ENCODE measurements at regions not wholly inside any gene's neighbourhood (a gene's known extent, or its start where the extent isn't known, plus 50 kb on each side); places are given as distances from the start of the nearest gene placed in this dataset.

DNA sequence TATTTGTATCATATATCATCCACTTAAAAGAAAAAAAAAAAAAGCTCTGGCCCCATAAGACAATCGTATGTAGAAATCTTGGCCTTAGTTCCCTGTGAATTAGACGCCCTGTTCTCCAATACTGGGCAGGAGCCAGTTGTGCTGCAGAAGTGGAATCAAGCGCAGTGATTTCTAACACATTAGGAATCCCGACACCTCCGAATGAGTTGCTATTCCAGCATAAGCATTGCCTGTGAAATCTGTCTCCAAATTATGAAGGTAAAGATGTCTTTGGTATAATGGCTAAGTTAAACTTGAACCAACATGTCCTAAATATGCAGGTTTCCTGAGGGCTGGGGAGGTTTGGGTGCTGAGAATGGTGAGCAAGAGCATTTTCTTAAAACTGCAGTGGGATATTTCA is 199.4 kb upstream of the ARRDC4 start:
- no peaks in the 10 kb centered on the region for H3K79me2 ChIP-seq (ENCODE audit: low read length)
- H3K4me1 ChIP-seq (ENCODE audit: low read length), result no peaks in the 10 kb centered on the region
- H2AFZ ChIP-seq (ENCODE audit: low read depth, low read length), result no peak overlapping the region

GRCh38 chr15:97783240-97783639 is 177.3 kb upstream of the ARRDC4 start:
- H3K4me3 ChIP-seq (ENCODE audit: low read length), result no peak overlapping the region
- no peaks in the 10 kb centered on the region for H3K4me1 ChIP-seq (ENCODE audit: low read length)
- no peaks in the 10 kb centered on the region for H3K27me3 ChIP-seq (ENCODE audit: low read depth, low read length)
- TF ChIP-seq CTCF (IDR thresholded peaks at IDR 0.05; ENCODE audit: low read depth, low read length) (no peak), EZH2phosphoT487 (IDR thresholded peaks at IDR 0.05; ENCODE audit: low read depth) (no peak)
- H2AFZ ChIP-seq (ENCODE audit: low read depth, low read length), result no peak overlapping the region
- H4K20me1 ChIP-seq (ENCODE audit: insufficient read depth, low read length), result no peaks in the 10 kb centered on the region
- no peak overlapping the region for H3K4me2 ChIP-seq (ENCODE audit: low read length)
- no peak overlapping the region for H3K9ac ChIP-seq (ENCODE audit: low read length)
- no peaks in the 10 kb centered on the region for H3K9me3 ChIP-seq (ENCODE audit: insufficient read depth, low read length)
- H3K79me2 ChIP-seq (ENCODE audit: low read length), result no peaks in the 10 kb centered on the region
- no peaks in the 10 kb centered on the region for H3K36me3 ChIP-seq (replicated peaks; ENCODE audit: low read depth, low read length)
- no peak overlapping the region for H3K27ac ChIP-seq (ENCODE audit: low read length)

More for the DNA sequence above, 199.4 kb upstream of the ARRDC4 start:
- no peak overlapping the region for H3K27ac ChIP-seq (ENCODE audit: low read length)
- no peak overlapping the region for H3K9ac ChIP-seq (ENCODE audit: low read length)
- H3K4me2 ChIP-seq (ENCODE audit: low read length), result no peak overlapping the region
- H4K20me1 ChIP-seq (ENCODE audit: insufficient read depth, low read length), result no peaks in the 10 kb centered on the region
- peaks cover 5% of the 10 kb centered on the region; the same call in 1 of the 2 replicates for H3K27me3 ChIP-seq (ENCODE audit: low read depth, low read length)
- no peaks in the 10 kb centered on the region for H3K9me3 ChIP-seq (ENCODE audit: insufficient read depth, low read length)
- H3K36me3 ChIP-seq (replicated peaks; ENCODE audit: low read depth, low read length), result no peaks in the 10 kb centered on the region
- H3K4me3 ChIP-seq (ENCODE audit: low read length), result no peak overlapping the region
- TF ChIP-seq EZH2phosphoT487 (IDR thresholded peaks at IDR 0.05; ENCODE audit: low read depth) (no peak), CTCF (IDR thresholded peaks at IDR 0.05; ENCODE audit: low read depth, low read length) (no peak)

DNA sequence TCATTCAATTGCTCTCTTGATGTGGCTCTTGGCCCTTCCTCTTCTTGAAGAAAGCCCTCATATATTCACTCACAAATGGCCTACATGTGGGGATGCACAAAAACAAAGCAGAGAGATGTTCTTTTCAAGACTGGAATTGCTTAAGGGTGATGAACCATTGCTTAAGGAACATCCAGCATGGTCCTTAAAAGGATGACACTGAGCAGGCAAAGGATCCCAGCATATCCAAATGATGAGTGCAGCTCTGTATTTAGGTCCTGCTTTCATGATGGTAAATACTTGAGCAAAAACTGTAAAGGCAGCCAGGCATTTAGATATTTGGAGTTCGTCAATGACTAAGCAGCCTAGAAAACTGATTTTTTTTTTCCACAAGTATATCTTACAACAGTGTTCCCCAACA is 173.8 kb upstream of the ARRDC4 start:
- H2AFZ ChIP-seq (ENCODE audit: low read depth, low read length), result no peak overlapping the region
- no peaks in the 10 kb centered on the region for H3K27me3 ChIP-seq (ENCODE audit: low read depth, low read length)

DNA sequence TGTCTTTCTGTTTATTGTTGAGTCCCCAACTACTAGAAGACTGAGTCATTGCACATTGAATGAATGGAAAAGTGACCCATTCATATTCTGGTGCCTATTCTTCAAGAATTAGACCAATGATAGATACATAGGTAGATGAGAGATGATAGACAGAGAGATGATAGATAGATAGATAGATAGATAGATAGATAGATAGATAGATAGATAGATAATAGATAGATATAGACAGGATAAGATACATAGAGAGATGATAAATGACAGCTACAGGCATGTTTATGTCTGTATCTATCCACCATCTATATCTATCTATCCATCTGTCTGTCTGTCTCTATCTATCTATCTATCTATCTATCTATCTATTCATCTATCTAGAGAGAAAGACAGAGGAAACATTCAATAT is 170.3 kb upstream of the ARRDC4 start:
- Histone ChIP-seq H2AFZ (ENCODE audit: low read depth, low read length) (no peak overlapping the region), H3K79me2 (ENCODE audit: low read length) (no peaks in the 10 kb centered on the region), H3K36me3 (replicated peaks; ENCODE audit: low read depth, low read length) (no peaks in the 10 kb centered on the region), H3K27me3 (ENCODE audit: low read depth, low read length) (no peaks in the 10 kb centered on the region), H3K9ac (ENCODE audit: low read length) (no peak overlapping the region), H3K4me3 (ENCODE audit: low read length) (no peak overlapping the region), H3K4me2 (ENCODE audit: low read length) (no peak overlapping the region), H3K27ac (ENCODE audit: low read length) (no peak overlapping the region), H4K20me1 (ENCODE audit: insufficient read depth, low read length) (no peaks in the 10 kb centered on the region), H3K4me1 (ENCODE audit: low read length) (no peaks in the 10 kb centered on the region), H3K9me3 (ENCODE audit: insufficient read depth, low read length) (no peaks in the 10 kb centered on the region)
- no peak for TF ChIP-seq EZH2phosphoT487 (IDR thresholded peaks at IDR 0.05; ENCODE audit: low read depth)
- TF ChIP-seq CTCF (IDR thresholded peaks at IDR 0.05; ENCODE audit: low read depth, low read length), result no peak

More for the DNA sequence above, 173.8 kb upstream of the ARRDC4 start:
- Histone ChIP-seq H3K27ac (ENCODE audit: low read length) (no peak overlapping the region), H3K9ac (ENCODE audit: low read length) (no peak overlapping the region), H3K36me3 (replicated peaks; ENCODE audit: low read depth, low read length) (no peaks in the 10 kb centered on the region), H3K4me3 (ENCODE audit: low read length) (no peak overlapping the region), H3K4me2 (ENCODE audit: low read length) (no peak overlapping the region), H3K79me2 (ENCODE audit: low read length) (no peaks in the 10 kb centered on the region), H3K9me3 (ENCODE audit: insufficient read depth, low read length) (no peaks in the 10 kb centered on the region), H4K20me1 (ENCODE audit: insufficient read depth, low read length) (no peaks in the 10 kb centered on the region), H3K4me1 (ENCODE audit: low read length) (no peaks in the 10 kb centered on the region)
- TF ChIP-seq EZH2phosphoT487 (IDR thresholded peaks at IDR 0.05; ENCODE audit: low read depth) (no peak), CTCF (IDR thresholded peaks at IDR 0.05; ENCODE audit: low read depth, low read length) (no peak)

All from OCI-LY3 (cell line).